ENCODE measurements at regions not wholly inside any gene's neighbourhood (a gene's known extent, or its start where the extent isn't known, plus 50 kb on each side); places are given as distances from the start of the nearest gene placed in this dataset.

GRCh38 chr1:34363915-34364314, 187.2 kb downstream of the C1orf94 start:
- H3K4me3 ChIP-seq (ENCODE audit: low read depth, low read length): no peak overlapping the region
- TF ChIP-seq, protein P1, sequence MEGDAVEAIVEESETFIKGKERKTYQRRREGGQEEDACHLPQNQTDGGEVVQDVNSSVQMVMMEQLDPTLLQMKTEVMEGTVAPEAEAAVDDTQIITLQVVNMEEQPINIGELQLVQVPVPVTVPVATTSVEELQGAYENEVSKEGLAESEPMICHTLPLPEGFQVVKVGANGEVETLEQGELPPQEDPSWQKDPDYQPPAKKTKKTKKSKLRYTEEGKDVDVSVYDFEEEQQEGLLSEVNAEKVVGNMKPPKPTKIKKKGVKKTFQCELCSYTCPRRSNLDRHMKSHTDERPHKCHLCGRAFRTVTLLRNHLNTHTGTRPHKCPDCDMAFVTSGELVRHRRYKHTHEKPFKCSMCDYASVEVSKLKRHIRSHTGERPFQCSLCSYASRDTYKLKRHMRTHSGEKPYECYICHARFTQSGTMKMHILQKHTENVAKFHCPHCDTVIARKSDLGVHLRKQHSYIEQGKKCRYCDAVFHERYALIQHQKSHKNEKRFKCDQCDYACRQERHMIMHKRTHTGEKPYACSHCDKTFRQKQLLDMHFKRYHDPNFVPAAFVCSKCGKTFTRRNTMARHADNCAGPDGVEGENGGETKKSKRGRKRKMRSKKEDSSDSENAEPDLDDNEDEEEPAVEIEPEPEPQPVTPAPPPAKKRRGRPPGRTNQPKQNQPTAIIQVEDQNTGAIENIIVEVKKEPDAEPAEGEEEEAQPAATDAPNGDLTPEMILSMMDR (conservative IDR thresholded peaks at IDR 0.05; ENCODE audit: low read depth, low read length): no peak
- DNase-seq (ENCODE audit: low read depth): no peak

- TF ChIP-seq, protein P1 (conservative IDR thresholded peaks at IDR 0.05; ENCODE audit: low read depth, low read length): no peak
- DNase-seq (ENCODE audit: low read depth): no peak
- H3K4me3 ChIP-seq (ENCODE audit: low read depth, low read length): no peak overlapping the region
Measured at GRCh38 chr1:34364376-34364775, 187.7 kb downstream of the C1orf94 start.

- TF ChIP-seq, protein P1 (conservative IDR thresholded peaks at IDR 0.05; ENCODE audit: low read depth, low read length): no peak
- no peak overlapping the region for H3K4me3 ChIP-seq (ENCODE audit: low read depth, low read length)
- no peak for DNase-seq (ENCODE audit: low read depth)
Measured at GRCh38 chr1:34365295-34365694, 188.6 kb downstream of the C1orf94 start.

GRCh38 chr1:34366875-34367624, 190.3 kb downstream of the C1orf94 start:
- no peak for DNase-seq (ENCODE audit: low read depth)
- no peak overlapping the region for H3K4me3 ChIP-seq (ENCODE audit: low read depth, low read length)
- TF ChIP-seq, protein P1 (conservative IDR thresholded peaks at IDR 0.05; ENCODE audit: low read depth, low read length): no peak

GRCh38 chr1:34367954-34368353, 191.2 kb downstream of the C1orf94 start:
- no peak for DNase-seq (ENCODE audit: low read depth)
- TF ChIP-seq, protein P1 (conservative IDR thresholded peaks at IDR 0.05; ENCODE audit: low read depth, low read length): no peak
- H3K4me3 ChIP-seq (ENCODE audit: low read depth, low read length): no peak overlapping the region

- TF ChIP-seq, protein P1 (conservative IDR thresholded peaks at IDR 0.05; ENCODE audit: low read depth, low read length): no peak
- DNase-seq (ENCODE audit: low read depth): no peak
- no peak overlapping the region for H3K4me3 ChIP-seq (ENCODE audit: low read depth, low read length)
Measured at GRCh38 chr1:34369701-34370455, 193.2 kb downstream of the C1orf94 start.
